LHCN-M2 (cell line): ENCODE measurements at regions not wholly inside any gene's neighbourhood (a gene's known extent, or its start where the extent isn't known, plus 50 kb on each side); places are given as distances from the start of the nearest gene placed in this dataset.
"Not testable (repeated sequence)": the region's sequence is repeated elsewhere in the genome, so short reads cannot be mapped to it uniquely, and the experiment has no call there.

Experiments used
- DNase-seq: peaks from one replicate; pipeline ENCODE4 v3.0.0-alpha.2; 2012; ENCODE audit warnings: low read depth

DNA sequence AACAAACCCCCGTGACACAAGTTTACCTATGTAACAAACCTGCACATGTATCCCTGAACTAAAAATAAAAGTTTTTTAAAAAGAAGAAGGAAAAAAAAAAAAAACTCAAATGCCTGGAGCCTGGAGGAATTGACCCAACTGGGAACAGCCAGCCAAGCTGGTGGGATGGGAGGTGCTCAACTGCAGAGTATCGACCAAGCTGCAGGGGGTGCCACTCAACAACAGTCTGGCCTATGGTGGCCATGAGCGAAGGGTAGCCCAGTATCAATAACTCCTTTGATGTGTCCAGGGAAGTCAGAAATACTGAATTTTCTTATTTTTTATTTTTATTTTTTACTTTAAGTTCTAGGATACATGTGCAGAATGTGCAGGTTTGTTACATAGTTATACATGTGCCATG is 310.3 kb upstream of the DLGAP1 start:
- no peak for DNase-seq

GRCh38 chr18:4762330-4762729 is 307.2 kb upstream of the DLGAP1 start:
- no peak for DNase-seq

DNA sequence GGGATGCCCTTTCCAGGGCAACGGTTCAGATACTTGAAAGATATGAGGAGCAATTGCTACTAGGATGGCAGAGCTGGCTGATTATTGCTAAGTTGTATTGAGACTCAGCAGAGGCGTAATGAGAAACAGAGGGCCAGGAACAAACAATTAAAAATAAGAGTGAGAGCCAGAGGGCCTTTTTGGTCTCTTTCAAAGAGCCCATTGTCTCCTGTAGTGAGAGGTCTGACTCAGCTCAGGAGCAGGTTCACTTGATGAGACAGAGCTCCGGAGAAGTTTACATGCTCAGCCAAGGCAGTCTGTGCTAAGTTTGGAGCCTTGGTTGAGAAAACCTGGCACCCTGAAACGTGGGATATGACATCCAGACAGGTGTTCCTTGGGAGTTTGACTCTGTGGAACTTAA is 303.9 kb upstream of the DLGAP1 start:
- no peak for DNase-seq

DNA sequence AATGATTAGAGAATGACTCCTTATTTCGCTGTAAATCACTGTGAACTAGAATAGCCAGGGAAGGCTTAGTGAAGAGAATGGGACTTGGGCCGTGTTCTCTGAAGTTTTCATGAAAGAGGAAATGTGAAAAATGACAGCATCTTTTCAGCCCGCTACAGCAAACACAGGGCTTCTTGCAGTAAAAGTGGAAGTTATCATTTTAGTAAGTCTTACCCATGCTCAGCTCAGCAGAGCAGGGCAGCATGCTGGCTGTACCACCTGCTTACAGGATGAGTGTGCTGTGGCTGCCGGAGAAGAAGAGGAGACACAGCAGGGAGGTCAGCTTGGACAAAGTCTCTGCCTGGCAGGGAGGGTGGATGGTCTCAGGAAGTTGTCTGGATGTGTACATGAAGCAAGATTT is 300.7 kb upstream of the DLGAP1 start:
- no peak for DNase-seq

DNA sequence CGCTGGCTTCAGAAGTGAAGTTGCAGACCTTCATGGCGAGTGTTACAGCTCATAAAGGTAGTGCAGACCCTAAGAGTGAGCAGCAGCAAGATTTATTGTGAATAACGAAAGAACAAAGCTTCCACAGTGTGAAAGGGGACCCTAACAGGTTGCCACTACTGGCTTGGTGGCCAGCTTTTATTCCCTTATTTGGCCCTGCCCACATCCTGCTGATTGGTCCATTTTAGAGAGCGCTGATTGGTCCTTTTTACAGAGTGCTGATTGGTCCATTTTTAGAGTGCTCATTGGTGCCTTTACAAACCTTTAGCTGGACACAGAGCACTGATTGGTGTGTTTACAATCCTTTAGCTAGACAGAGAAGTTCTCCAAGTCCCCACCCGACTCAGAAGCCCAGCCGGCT is 298.0 kb upstream of the DLGAP1 start:
- not testable (repeated sequence) for DNase-seq

DNA sequence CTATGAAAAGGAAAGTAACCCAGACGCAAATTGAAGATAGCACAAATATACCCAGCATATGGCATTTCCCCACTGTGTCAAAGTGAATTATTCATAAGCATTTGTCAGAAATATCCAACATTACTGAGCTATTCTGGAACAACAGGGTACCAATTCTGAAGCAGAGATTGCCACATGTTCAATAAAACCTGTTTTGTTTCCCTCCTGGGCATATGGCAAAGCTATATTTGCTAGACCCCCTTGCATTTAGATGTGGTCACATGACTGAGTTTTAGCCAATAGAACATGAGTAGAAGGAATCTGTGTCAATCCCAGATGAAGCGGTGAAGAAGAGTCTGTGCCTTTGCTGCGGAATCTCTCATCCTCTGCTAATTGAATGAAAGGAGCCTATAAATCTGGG is 296.4 kb upstream of the DLGAP1 start:
- DNase-seq = no peak

DNA sequence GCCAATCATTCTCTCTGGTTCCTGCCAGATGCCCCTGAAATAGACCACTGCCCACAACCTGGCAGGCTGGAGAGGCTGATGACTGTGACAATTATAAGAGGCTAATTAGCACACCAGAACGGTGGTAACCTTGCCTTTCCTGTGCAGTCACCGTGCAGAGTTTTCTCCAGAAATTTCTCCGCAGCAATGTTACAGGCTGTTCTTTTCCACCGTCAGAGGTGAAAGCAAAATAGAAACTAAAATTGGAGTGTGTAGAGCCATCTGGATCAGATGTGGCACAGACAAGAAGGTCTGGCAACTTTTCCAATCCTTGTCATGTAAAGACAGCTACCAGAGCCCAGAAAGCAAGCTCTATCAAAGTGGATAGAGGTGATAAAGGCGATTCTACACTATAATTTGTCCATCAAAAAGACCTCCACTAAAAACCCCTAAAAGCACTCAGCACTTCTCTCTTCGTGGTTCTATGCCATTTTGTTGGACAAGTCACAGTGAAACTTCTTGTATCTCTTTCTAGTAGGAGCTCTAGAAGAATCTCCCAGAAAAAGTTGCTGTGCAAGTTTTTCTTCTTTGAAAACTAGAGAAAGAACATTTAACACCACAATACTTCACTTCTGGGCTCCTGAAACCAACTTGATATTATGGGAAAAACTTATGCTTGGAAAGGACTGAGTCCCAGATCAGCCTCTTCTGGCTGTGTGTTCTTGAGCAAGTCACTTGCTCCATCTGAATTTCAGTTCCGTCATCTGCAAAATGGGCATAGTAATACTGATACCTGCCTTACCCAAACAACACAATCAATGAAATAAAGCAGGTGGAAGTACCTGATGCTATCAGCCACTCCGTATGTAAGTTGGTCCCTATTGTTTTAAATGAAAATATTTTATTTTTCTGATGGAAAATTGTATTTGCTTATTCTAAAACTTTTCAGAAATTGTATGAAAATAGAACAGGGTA is 295.6 kb upstream of the DLGAP1 start:
- DNase-seq = no peak

DNA sequence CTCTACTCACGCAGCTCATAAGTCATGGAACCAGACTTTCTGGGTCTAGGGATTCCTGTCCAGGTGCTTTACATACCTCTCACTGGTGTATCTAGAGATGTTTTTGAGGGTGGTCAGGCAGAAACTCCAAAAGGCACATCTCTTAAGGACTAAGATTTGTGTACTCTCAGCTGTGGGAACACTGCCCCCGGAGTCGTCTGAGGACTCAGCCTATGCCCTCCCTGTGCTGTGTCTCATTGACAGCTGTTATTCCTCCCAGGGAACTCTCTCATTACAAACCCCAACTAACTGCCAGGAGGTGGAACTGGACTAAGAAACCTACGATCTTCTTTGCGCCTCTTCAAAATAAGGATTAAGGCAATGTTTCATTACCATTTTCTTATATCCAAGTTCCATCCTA is 293.9 kb upstream of the DLGAP1 start:
- DNase-seq = no peak

- DNase-seq = no peak
These were observed 279.8 kb upstream of the DLGAP1 start for GRCh38 chr18:4734903-4735302.

DNA sequence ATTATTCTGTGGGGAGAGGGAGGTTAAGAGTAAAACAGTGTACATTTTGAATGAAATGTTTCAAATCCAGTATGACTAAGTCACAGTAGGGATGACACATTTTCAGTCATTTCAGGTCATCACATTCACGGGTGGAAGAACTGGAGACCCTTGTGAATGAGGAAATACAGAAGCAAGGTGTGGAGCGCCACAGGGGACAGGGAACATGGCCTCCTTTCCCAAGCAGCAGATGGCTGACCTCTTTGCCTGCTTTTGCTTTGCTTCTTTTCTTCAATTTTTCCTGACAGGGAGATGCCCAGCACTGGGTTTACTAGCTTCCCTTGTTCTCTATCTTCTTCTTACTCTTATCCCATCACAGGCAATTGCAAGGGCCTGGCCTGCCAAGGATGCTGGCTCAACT is 278.9 kb upstream of the DLGAP1 start:
- no peak for DNase-seq

DNA sequence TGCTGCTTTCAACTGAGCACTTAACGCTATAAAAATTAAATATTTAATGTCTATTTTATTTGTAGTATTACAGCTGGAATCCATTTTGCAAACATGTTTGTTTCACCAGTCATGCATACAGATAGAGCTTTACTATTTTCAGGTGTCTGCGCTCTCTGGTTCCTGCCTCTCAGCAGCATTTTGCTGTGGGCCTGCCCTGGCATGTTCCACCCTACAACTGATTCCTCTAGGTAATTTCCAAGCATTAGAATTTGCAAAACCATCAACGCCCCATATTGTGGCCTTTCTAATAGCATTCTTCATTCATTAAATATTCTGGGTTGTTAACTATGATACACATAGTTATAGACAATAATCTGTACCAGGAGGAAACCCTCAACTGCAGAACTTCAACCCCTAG is 266.4 kb upstream of the DLGAP1 start:
- DNase-seq = no peak

DNA sequence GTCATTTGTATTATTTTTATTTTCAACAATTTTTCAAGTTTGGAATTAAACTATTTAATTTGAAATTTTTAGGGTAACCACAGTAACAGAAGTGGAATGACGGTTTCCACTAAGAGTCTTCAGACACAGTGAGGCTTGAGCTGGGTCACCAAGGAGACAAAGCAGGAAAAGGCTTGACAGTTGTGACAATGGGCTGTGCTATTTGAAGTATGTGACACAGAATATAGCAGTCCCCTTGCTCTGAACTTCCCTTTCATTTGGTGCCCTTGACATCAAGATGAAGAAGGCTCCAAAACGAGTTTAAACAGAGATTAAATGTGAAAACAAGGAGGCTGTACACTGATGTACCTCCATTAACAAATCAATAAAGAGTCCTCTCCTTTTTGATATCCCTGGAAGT is 265.4 kb upstream of the DLGAP1 start:
- no peak for DNase-seq

DNA sequence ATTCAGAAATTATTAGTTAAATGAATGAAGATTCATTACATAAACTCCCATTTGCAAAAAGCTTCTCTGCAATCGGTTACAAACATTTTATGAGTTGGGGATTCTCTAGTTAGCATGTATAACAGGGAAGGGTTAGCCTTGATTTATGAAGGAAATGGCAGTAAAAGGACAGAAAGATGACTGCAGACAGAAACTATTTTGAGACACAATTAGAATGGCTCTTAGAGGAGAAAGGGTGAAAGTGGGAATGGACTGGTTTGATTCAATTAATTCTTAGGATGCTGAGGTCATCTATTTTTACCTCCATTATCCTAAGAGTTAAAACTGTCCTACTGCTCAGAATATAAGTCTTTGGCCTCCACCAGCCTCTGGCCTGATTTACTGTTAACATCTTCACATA is 250.8 kb upstream of the DLGAP1 start:
- no peak for DNase-seq

- DNase-seq = no peak
These were observed 249.7 kb upstream of the DLGAP1 start for GRCh38 chr18:4704781-4705180.

GRCh38 chr18:4691836-4692235 is 236.7 kb upstream of the DLGAP1 start:
- no peak for DNase-seq

DNA sequence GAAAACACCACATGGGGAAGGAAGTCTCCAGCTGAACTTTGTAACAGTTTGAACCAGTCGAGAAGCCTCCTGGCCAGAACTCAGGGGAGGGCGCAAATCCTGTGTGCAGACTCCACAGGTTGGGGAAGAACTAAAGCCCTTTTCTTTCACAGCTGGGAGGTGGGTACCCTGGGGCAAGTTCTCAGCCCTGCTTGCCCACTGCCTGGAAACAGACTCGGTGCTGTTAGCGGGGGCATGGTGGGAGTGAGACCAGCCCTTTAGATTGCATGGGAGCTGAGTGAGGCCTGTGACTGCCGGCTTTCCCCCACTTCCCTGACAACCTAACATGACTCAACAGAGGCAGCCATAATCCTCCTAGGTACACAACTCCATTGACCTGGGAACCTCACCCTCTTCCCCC is 223.6 kb upstream of the DLGAP1 start:
- DNase-seq = not testable (repeated sequence)

DNA sequence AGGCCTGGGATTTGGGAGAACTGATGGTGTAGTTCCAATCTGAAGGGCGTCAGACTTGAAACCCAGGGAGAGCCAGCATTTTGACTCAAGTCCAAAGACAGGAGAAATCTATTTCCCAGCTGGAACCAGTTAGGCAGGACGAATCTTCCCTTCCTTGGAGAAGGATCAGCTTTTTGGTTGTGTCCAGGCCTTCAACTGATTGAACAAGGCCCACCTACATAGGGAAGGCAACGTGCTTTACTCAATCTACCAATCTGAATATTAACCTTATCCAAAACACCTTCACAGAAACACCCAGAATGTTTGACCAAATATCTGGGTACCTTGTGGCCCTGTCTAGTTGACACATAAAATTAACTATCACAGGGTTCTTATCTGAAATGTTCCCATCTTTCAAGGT is 221.9 kb upstream of the DLGAP1 start:
- no peak for DNase-seq

DNA sequence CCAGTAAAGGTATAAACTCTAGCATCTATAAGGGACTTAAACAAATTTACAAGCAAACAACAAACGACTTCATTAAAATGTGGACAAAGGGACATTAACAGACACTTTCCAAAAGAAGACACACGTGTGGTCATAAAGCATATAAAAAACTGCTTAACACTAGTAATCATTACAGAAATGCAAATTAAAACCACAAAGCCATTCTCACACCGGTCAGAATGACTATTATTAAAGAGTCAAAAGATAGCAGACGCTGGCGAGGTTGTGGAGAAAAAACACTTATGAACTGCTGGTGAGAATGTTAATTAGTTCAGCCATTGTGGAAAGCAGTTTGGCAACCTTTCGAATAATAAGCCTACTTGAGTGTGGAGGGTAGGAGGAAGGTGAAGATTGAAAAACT is 217.1 kb upstream of the DLGAP1 start:
- no peak for DNase-seq

DNA sequence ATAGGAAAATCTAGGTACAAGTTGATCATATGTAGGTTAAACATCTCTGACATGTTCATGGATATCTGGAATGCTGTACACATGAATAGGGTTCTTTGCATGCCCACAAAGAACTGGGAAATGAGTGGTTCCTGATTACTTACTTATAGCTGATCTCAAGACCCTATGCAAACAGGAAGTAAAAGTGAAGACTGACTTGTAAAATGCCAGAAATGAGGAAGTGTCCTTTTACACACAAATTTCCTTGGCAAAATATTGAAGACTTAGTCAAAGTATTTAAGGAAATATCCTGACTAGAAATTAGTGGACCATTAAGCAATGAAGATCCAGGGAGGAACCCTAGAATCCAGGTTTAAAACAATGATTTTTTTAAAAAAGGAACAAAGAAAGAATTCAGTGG is 203.7 kb upstream of the DLGAP1 start:
- DNase-seq = no peak

GRCh38 chr18:4653418-4653817 is 198.3 kb upstream of the DLGAP1 start:
- no peak for DNase-seq

GRCh38 chr18:4641771-4642368 is 186.8 kb upstream of the DLGAP1 start:
- DNase-seq = no peak

DNA sequence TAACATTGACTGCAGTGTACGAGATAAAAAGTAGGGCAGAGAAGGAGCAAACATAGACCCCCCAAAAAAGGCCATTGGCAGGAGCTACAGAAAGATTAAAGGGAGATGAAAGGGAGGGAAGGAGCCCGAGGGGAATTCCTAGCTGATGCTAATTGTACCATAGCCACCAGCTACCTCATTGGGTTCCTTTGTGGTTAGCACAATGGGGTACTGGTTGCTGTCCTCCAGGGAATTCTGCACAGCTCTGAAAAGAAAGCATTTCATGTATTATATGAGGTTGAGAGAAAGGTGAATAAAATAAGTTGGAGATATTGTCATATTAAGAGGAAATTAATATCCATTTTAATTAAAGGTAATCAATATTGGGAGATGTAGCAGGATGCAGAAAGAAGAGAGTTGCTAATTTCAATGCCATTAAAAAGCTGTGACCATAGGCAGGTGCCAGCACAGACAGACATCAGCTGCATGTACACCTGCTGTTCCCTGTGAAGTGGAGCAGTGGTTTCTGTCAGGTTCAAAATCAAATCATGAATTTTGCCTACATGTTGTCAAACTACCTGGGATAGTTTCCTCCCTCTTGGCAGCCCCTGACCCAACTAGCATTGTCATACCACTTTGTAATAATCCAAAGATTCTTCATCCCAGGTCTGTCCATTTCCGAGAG is 185.4 kb upstream of the DLGAP1 start:
- DNase-seq = no peak
